ENCODE measurements at regions not wholly inside any gene's neighbourhood (a gene's known extent, or its start where the extent isn't known, plus 50 kb on each side); places are given as distances from the start of the nearest gene placed in this dataset.

GRCh38 chr22:42217752-42218280 lies 52.6 kb downstream of the TCF20 start:
- H3K36me3 ChIP-seq (ENCODE audit: low read depth, missing control alignments): no peaks in the 10 kb centered on the region
- WGBS, 2 donors: 90 to 94% methylated on average over 4 of the region's 4 CpGs
- DNase-seq: no peak
- H3K9me3 ChIP-seq: no peaks in the 10 kb centered on the region
- TF ChIP-seq POLR2A (IDR thresholded peaks at IDR 0.05) (no peak), CTCF (IDR thresholded peaks at IDR 0.05) (no peak)
- intact Hi-C loops (cut with DNase I; ENCODE audit: low total_unique reads): no loop called here
- H3K4me1 ChIP-seq: peaks cover 15% of the 10 kb centered on the region
- no peak overlapping the region for H3K27ac ChIP-seq
- no peak overlapping the region for H3K4me3 ChIP-seq
- H3K27me3 ChIP-seq: no peaks in the 10 kb centered on the region

- Histone ChIP-seq H3K9me3 (no peaks in the 10 kb centered on the region), H3K4me3 (no peak overlapping the region), H3K4me1 (peaks cover 15% of the 10 kb centered on the region), H3K27me3 (no peaks in the 10 kb centered on the region), H3K36me3 (ENCODE audit: low read depth, missing control alignments) (no peaks in the 10 kb centered on the region), H3K27ac (no peak overlapping the region)
- intact Hi-C loops (cut with DNase I; ENCODE audit: low total_unique reads): no loop called here
- no peak for DNase-seq
- TF ChIP-seq CTCF (IDR thresholded peaks at IDR 0.05) (no peak), POLR2A (IDR thresholded peaks at IDR 0.05) (no peak)
- WGBS, 2 donors: 76 to 83% methylated on average over 3 of the region's 3 CpGs
These were observed 53.3 kb downstream of the TCF20 start for GRCh38 chr22:42217019-42217751.

- H3K4me3 ChIP-seq: no peak overlapping the region
- TF ChIP-seq POLR2A (IDR thresholded peaks at IDR 0.05) (no peak), CTCF (IDR thresholded peaks at IDR 0.05) (no peak)
- H3K36me3 ChIP-seq (ENCODE audit: low read depth, missing control alignments): no peaks in the 10 kb centered on the region
- 45 to 62% methylated on average over 12 to 15 of the region's 15 CpGs for WGBS, 2 donors
- no peaks in the 10 kb centered on the region for H3K27me3 ChIP-seq
- peaks cover 15% of the 10 kb centered on the region for H3K4me1 ChIP-seq
- peak; percentile 70 for DNase-seq
- intact Hi-C loops (cut with DNase I; ENCODE audit: low total_unique reads): no loop called here
- no peaks in the 10 kb centered on the region for H3K9me3 ChIP-seq
- H3K27ac ChIP-seq: peak overlapping the region in 1 of 2 donors; percentile 52
These were observed 55.6 kb downstream of the TCF20 start for GRCh38 chr22:42214633-42215415.

- TF ChIP-seq POLR2A (IDR thresholded peaks at IDR 0.05) (no peak), CTCF (IDR thresholded peaks at IDR 0.05) (no peak)
These were observed 62.1 kb downstream of the TCF20 start for GRCh38 chr22:42208362-42208761.

More at GRCh38 chr22:42208362-42208761, 62.1 kb downstream of the TCF20 start:
- DNase-seq: no peak
- Histone ChIP-seq H3K36me3 (ENCODE audit: low read depth, missing control alignments) (no peaks in the 10 kb centered on the region), H3K27me3 (no peaks in the 10 kb centered on the region), H3K4me1 (peaks cover 5% of the 10 kb centered on the region), H3K9me3 (no peaks in the 10 kb centered on the region), H3K4me3 (no peak overlapping the region), H3K27ac (no peak overlapping the region)
- 90 to 99% methylated on average over 4 of the region's 4 CpGs for WGBS, 2 donors
- intact Hi-C loops (cut with DNase I; ENCODE audit: low total_unique reads): no loop called here
